GM23248 (cell line): ENCODE measurements at regions not wholly inside any gene's neighbourhood (a gene's known extent, or its start where the extent isn't known, plus 50 kb on each side); places are given as distances from the start of the nearest gene placed in this dataset.

ENCODE experiments used
- EZH2 ChIP-seq: fragments of 200-600 bp; sonication (generic); IDR thresholded peaks from 2 replicates; pipeline ENCODE4 v1.6.1; 2018; ENCODE audit warnings: antibody characterized with exemption, mild to moderate bottlenecking; ENCODE audit not compliant: insufficient read depth, poor library complexity, severe bottlenecking
- EZH2phosphoT487 ChIP-seq: fragments of 200-600 bp; sonication (generic); IDR thresholded peaks from 2 replicates; pipeline ENCODE4 v1.6.1; 2018; ENCODE audit warnings: antibody characterized with exemption, moderate library complexity, mild to moderate bottlenecking, low read depth; ENCODE audit not compliant: insufficient read depth

DNA sequence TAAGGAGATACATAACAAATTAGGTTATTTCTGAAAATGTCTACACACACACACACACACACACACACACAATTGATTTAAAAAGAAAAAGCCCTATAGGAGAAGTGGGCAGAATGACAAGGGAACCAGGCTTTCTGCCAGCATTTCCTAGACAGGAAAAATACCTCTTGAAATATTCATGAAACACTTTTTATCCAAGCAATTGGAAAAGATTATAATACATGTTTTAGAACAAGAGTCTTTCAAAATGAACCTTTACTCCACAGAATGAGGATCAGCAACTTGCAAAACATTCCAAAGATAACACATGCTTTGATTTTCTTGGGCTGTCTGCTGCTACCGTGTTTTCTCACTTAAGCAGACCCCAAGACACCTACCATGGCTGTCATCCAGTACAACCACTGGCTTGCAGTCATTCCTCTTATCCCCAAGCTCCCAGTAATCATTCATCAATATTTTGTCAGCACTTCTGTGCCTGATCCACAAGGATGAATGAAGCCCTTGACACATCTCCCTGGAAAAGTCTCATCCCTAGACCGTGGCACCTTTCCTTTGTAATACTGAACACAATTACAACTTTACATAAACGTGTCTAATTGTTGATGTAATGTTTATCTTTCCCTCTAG is 717.1 kb upstream of the ZNF608 start:
- TF ChIP-seq EZH2phosphoT487 (no peak), EZH2 (no peak)
